ENCODE measurements at regions not wholly inside any gene's neighbourhood (a gene's known extent, or its start where the extent isn't known, plus 50 kb on each side); places are given as distances from the start of the nearest gene placed in this dataset.
"Not testable (repeated sequence)": the region's sequence is repeated elsewhere in the genome, so short reads cannot be mapped to it uniquely, and the experiment has no call there.

DNA sequence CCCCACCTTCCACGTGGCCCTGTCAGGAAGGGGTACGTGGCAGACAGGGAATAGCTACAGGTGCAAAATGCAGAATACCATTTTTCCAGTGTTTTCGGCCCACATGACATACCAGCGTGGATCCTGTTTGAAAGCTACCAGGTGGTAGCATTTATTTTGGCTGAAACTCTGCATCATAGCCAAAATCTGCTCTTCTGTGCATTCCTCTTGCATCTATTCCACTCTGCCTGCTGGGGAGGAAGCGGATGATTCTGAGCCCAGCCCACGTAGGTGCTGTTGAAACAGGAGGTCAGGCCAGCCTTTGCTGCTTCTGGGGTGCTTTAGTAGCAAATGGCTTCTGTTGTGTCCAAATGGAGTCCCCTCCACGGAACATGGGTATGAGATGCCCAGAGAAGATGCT is 670.9 kb upstream of the EEF2KMT start:
- no peak for DNase-seq (ENCODE audit: low read depth in 2 of 2)

DNA sequence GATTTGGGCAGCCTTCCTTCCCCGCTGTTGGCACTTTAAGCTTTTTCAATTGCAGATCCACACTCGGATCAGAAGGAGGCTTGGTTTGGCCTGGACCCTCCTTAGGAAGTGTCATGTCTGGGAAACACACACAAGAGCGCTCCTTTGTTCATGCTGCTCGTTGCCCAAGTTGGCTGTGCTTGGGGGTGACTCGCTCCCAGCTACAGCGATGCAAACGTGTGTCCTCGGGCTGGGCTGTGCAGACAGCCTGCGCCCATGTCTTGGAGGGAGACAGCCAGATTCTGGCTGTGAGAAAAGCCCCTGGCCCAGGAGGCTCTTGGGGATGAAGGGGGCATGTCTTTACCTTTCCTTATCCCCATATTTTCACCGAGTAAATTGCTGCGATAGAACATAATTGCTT is 665.6 kb upstream of the EEF2KMT start:
- DNase-seq (ENCODE audit: low read depth in 2 of 2): no peak

DNA sequence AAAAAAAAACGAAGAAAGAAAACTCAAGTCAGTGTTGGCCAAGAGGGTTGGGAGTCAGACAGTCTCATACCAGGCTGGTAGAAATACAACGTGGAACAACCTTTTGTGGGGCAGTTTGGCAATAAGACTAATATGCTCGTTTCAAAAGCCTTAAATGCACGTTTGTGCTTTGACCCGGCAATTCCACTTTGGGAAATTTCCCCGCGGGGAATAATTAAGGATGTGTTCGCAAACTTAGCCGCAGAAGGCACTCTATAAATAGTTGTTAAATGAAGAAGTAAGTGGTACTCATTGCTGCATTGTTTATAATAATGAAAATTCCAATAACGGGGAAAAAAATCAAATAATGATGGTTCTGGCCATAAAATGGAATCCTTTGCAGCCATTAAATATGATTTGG is 664.8 kb upstream of the EEF2KMT start:
- DNase-seq (ENCODE audit: low read depth in 2 of 2): no peak

- no peak for DNase-seq (ENCODE audit: low read depth in 2 of 2)
Measured at GRCh38 chr16:5761592-5761991, 664.0 kb upstream of the EEF2KMT start.

DNA sequence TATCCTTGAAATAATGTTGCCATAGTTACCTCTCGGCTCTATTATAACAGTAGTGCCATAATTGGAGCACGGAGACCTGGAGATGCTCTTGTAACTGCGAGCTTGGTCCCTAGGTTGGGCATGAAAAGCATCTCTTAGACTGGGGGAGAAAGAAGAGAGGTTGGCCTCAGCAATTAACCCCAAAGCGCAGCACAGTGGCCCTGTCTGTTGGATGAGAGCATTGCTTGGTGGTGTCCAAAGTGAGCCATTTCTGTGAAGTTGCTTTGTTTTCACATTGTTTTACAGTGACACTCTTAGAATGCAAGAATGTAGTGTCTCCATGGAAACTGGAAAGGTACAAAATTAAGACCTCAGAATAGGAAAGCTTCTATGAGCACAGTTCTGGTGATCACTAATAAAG is 660.7 kb upstream of the EEF2KMT start:
- DNase-seq (ENCODE audit: low read depth in 2 of 2): no peak

DNA sequence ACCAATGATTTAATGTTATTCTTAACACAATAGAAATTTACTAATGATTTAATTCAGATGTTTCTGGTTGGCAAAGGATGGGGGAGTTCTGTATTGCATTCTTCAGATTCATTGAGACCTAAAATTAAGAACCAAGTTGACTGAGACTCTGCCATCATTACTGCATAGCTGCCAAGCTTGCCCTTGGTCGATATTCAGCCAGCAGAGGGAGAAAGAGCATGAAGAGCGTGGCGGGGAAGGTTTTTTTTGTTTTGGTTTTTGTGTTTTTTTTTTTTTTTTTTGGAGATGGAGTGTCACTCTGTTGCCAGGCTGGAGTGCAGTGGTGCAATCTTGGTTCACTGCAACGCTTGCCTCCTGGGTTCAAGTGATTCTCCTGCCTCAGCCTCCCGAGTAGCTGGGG is 659.4 kb upstream of the EEF2KMT start:
- no peak for DNase-seq (ENCODE audit: low read depth in 2 of 2)

- no peak for DNase-seq (ENCODE audit: low read depth in 2 of 2)
Measured at GRCh38 chr16:5753381-5753780, 655.8 kb upstream of the EEF2KMT start.

DNA sequence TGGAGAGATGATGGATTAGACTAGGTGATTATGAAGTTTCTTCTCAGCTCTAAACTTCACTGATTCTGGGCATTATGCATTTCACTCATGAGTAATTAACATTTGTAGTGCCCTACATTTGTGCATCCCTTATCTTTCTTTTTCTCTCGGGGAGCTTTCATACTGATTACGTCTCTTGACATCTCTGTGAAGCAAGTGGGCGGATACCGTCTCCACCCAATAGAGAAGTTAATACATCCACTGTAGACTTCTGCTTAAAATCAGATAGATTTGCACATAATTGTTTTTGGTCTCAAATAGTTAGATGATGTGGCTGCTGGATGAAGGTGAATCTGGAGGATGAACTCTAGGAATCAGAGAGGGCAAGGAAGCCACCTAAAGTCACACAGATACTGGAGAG is 653.6 kb upstream of the EEF2KMT start:
- DNase-seq (ENCODE audit: low read depth in 2 of 2): no peak

- not testable (repeated sequence) for DNase-seq (ENCODE audit: low read depth in 2 of 2)
Measured at GRCh38 chr16:5750439-5750838, 652.8 kb upstream of the EEF2KMT start.

- no peak for DNase-seq (ENCODE audit: low read depth in 2 of 2)
Measured at GRCh38 chr16:5738586-5738985, 641.0 kb upstream of the EEF2KMT start.

DNA sequence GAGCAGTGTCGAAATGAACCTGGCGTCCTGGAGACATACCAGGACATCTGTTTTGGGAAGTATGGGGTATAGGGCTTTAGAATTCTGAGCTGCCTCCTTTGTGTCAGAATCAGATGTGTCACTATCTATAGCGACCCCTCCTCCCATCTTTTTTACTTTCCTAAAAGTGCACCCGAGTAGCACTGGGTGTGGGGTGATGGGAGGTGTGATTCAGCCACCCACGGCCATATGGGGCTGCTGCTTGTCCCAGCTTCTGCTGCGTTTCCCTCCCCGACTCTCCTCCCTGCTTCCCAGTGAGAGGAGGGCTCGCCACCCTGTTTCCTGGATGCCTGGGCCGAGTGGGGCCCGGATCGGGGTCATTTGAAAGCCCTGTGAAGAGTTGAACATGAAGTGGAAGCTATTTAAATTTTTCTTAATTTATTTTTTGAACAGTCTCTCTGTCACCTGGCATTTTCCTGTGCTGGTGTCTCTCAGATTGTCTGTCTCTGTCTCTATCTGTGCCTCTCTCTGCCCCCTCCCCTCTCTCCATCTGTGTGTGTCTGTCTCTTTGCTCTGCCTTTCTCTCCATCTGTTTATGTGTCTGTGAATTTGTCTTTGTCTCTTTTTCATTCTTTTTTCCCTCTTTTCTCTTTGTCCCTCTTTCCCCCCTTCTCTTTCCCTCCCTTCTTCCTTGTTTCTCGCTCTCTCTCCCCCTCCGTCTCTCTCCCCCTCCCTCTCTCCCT is 638.8 kb upstream of the EEF2KMT start:
- no peak for DNase-seq (ENCODE audit: low read depth in 2 of 2)

GRCh38 chr16:5735444-5735843 is 637.8 kb upstream of the EEF2KMT start:
- DNase-seq (ENCODE audit: low read depth in 2 of 2): no peak

- DNase-seq (ENCODE audit: low read depth in 2 of 2): no peak
Measured at GRCh38 chr16:5730783-5731182, 633.2 kb upstream of the EEF2KMT start.

DNA sequence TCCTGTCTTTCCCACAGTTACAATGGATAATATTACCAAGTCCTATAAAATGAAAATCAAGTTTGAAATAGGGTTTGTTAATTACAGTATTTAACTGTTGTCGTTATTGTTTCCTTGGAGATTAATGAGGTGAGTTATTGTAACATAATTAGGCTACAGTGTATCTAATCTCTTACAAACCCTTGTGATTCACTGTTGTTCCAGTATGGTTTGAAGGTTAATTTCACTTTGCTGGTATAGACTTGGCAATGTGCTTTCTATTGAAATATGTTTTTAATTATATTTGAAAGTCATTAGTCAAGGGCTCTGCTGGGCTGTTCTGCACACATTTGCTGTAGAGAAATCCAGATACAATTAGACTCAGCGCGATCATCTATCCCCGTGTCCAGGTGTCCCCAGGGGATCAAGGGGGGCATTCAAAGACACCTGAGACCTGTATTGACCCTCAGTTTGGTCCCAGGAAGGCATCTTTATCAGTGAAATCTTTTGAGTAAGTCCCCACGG is 624.6 kb upstream of the EEF2KMT start:
- no peak for DNase-seq (ENCODE audit: low read depth in 2 of 2)

GRCh38 chr16:5715155-5715554 is 617.6 kb upstream of the EEF2KMT start:
- no peak for DNase-seq (ENCODE audit: low read depth in 2 of 2)

DNA sequence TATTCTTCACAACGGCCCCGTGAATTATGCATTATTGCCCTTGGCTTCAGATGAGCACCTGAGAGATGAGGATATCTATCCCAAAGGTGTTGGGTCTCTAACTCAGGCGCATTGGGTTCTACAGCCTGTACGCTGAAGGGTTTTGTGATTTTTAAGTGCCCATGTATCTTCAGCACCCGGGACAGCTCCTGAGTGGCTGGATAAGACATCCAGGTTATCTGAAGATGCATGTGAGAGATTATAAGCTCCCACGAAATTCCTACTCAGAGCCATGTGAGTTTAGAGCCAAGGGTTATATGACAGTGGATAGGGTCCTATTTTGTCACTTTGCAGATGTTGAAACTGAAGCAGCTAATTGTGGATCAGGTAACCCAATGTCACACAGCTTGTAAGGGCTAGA is 612.3 kb upstream of the EEF2KMT start:
- no peak for DNase-seq (ENCODE audit: low read depth in 2 of 2)

DNA sequence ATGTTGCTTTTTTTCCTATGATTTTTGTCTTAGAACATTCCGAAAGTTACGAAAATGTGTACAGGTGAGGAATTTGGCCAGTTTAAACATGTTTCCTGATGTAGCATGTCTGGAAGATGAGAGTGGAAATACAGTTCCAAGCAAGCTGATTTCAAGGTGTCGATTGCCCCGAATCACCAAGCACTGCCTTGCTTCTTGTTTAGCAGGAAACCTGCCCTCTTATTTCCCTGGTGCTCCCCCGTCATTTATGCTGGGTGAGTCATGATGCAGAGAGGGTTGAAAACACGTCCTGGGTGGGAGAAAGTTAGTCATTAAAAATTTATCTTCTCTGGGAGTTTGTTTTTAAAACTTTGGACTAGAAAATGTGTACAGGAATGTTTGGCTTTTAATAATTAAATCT is 608.6 kb upstream of the EEF2KMT start:
- no peak for DNase-seq (ENCODE audit: low read depth in 2 of 2)

- DNase-seq (ENCODE audit: low read depth in 2 of 2): no peak
Measured at GRCh38 chr16:5704271-5704670, 606.7 kb upstream of the EEF2KMT start.

DNA sequence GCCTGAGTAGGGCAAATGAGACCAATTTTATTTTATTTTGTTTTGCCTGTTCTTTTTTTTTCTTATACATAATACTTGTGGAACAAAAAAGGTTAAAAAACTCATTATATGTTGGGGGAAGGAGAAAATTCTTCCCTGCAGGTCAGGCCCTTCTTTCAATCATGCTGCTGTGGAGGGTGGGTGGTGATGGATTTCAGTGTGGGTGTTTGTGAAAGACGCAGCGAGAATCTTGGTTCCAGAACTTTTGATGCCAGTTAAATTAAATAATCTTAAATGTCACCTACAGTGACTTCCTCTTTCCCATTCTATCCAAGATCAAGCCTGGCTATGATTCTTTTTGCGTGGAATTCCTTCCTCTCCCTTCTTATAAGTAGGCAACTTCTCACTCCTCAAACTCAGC is 595.8 kb upstream of the EEF2KMT start:
- no peak for DNase-seq (ENCODE audit: low read depth in 2 of 2)

DNA sequence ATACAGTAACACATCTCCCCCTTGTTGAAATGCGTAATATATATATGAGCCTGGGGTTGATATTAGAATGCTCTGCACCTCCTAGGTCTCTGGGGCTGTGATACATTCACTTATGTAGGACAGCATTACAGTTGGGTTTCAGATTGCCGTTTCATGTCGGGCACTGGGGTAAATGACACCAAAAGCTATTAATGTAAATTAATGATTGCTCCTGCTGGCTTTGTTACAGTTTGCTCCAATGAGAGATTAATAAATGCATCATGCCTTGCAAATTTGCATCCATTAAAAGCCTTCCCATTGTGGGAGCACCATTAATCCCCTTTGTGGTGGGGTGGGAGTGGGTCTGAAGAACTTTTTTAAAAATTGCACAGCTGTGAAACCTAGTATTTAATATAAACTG is 584.4 kb upstream of the EEF2KMT start:
- DNase-seq (ENCODE audit: low read depth in 2 of 2): no peak

GRCh38 chr16:5678371-5678770 is 580.8 kb upstream of the EEF2KMT start:
- DNase-seq (ENCODE audit: low read depth in 2 of 2): no peak

DNA sequence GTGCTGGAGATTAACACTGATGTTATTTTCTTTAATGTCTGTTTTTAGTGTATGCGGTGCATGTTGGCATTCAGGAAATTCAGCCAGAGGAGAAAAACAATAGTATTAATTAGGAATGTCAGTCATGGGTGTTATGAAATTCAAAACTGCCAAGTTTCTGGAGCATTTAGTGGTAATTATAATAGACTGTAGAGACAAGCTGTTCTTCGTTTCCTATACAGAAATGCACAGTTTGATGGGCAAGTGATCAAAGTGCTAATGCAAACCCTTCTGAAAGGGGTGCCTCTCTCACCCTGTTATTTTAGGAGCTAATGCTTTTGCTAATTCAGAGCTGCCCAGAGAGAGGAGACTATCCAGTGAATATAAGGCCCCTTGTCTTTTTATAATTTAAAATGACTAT is 573.8 kb upstream of the EEF2KMT start:
- DNase-seq (ENCODE audit: low read depth in 2 of 2): no peak

- no peak for DNase-seq (ENCODE audit: low read depth in 2 of 2)
Measured at GRCh38 chr16:5670198-5670597, 572.6 kb upstream of the EEF2KMT start.

DNA sequence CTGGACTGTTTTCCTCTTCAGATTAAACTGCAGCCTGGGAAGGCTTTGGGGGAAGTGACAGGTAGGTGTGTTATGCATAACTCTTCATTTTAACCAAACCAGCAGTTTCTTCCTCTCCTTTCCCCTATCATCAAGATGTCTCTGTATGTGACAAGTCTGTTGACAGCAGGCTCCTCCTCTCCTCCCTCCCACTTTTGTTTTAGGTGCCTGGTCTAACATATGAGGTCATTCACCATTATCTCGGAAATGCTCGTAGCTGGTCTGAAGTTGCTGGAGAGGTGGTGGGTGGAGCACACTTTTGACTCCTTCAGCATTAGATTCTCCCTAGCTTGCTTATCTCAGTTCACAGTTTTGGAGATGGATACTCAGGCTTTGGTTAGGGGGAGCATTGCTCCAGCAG is 571.0 kb upstream of the EEF2KMT start:
- no peak for DNase-seq (ENCODE audit: low read depth in 2 of 2)

All from stimulated activated CD4-positive, alpha-beta T cell treated with anti-CD3 and anti-CD28 coated beads, Interleukin-15, amount 100 ng/mL, for 48 hours (primary cell).